Tongue (tissue), 1 donor: ENCODE measurements at regions not wholly inside any gene's neighbourhood (a gene's known extent, or its start where the extent isn't known, plus 50 kb on each side); places are given as distances from the start of the nearest gene placed in this dataset.

ENCODE experiments used
- DNase-seq: peaks from one replicate; pipeline ENCODE4 v3.0.0-alpha.2; 2015

- DNase-seq, result no peak
Observed at GRCh38 chr2:193670478-193670877, 1475.7 kb upstream of the TMEFF2 start.

- DNase-seq, result no peak
Observed at GRCh38 chr2:193668557-193669323, 1474.0 kb upstream of the TMEFF2 start.

- no peak for DNase-seq
Observed at GRCh38 chr2:193627927-193628272, 1433.2 kb upstream of the TMEFF2 start.

GRCh38 chr2:193627187-193627926 is 1432.6 kb upstream of the TMEFF2 start:
- DNase-seq, result no peak

GRCh38 chr2:193608451-193608850 is 1413.7 kb upstream of the TMEFF2 start:
- no peak for DNase-seq

GRCh38 chr2:193590831-193591230 is 1396.1 kb upstream of the TMEFF2 start:
- no peak for DNase-seq

GRCh38 chr2:193584522-193584938 is 1389.8 kb upstream of the TMEFF2 start:
- no peak for DNase-seq

GRCh38 chr2:193583638-193584400 is 1389.1 kb upstream of the TMEFF2 start:
- DNase-seq, result no peak

GRCh38 chr2:193581807-193582206 is 1387.1 kb upstream of the TMEFF2 start:
- no peak for DNase-seq

GRCh38 chr2:193580176-193580950 is 1385.6 kb upstream of the TMEFF2 start:
- DNase-seq, result no peak

- no peak for DNase-seq
Observed at GRCh38 chr2:193566886-193567285, 1372.2 kb upstream of the TMEFF2 start.

- no peak for DNase-seq
Observed at GRCh38 chr2:193566276-193566675, 1371.5 kb upstream of the TMEFF2 start.

- DNase-seq, result no peak
Observed at GRCh38 chr2:193562031-193562430, 1367.3 kb upstream of the TMEFF2 start.

GRCh38 chr2:193561054-193561453 is 1366.3 kb upstream of the TMEFF2 start:
- no peak for DNase-seq

GRCh38 chr2:193556766-193557470 is 1362.2 kb upstream of the TMEFF2 start:
- DNase-seq, result no peak

- DNase-seq, result no peak
Observed at GRCh38 chr2:193549661-193550060, 1354.9 kb upstream of the TMEFF2 start.

GRCh38 chr2:193542762-193543161 is 1348.0 kb upstream of the TMEFF2 start:
- DNase-seq, result peak; percentile 5

GRCh38 chr2:193539188-193539587 is 1344.5 kb upstream of the TMEFF2 start:
- no peak for DNase-seq

GRCh38 chr2:193538061-193538460 is 1343.3 kb upstream of the TMEFF2 start:
- DNase-seq, result no peak

GRCh38 chr2:193537531-193537930 is 1342.8 kb upstream of the TMEFF2 start:
- DNase-seq, result no peak

- no peak for DNase-seq
Observed at GRCh38 chr2:193528458-193528857, 1333.7 kb upstream of the TMEFF2 start.

- no peak for DNase-seq
Observed at GRCh38 chr2:193527146-193527545, 1332.4 kb upstream of the TMEFF2 start.
